Body of pancreas (tissue), 4 donors: ENCODE measurements at regions not wholly inside any gene's neighbourhood (a gene's known extent, or its start where the extent isn't known, plus 50 kb on each side); places are given as distances from the start of the nearest gene placed in this dataset.

Experiments used
- CTCF ChIP-seq, 7 experiments: fragments of 450-650 bp in 4 of 7; fragments of 200-600 bp in 3 of 7; sonication (generic) in 3 of 7; IDR thresholded peaks; one replicate each; pipeline ENCODE4 v1.5.1; 2016 to 2019; ENCODE audit warnings: antibody characterized with exemption in 7 of 7
- POLR2A ChIP-seq, 3 donors: fragments of 450-650 bp; IDR thresholded peaks; one replicate each; pipeline ENCODE4 v1.6.1; 2016; ENCODE audit warnings: antibody characterized with exemption in 3 of 3, mild to moderate bottlenecking in 2 of 3

- no peak for TF ChIP-seq POLR2A (IDR thresholded peaks at IDR 0.05)
- TF ChIP-seq CTCF (IDR thresholded peaks at IDR 0.05) = no peak
Observed at GRCh38 chr13:68996668-68997025, 1111.0 kb upstream of the ATXN8OS start.
